Testis (tissue), 2 donors: ENCODE measurements at regions not wholly inside any gene's neighbourhood (a gene's known extent, or its start where the extent isn't known, plus 50 kb on each side); places are given as distances from the start of the nearest gene placed in this dataset.

Experiments
- CTCF ChIP-seq, 3 experiments: fragments of 450-650 bp in 2 of 3; fragments of 200-600 bp in 1 of 3; sonication (generic) in 1 of 3; IDR thresholded peaks; one replicate each; pipeline ENCODE4 v1.5.1; 2016 to 2019; ENCODE audit warnings: antibody characterized with exemption in 3 of 3, mild to moderate bottlenecking in 2 of 3, moderate library complexity in 1 of 3
- POLR2A ChIP-seq: fragments of 450-650 bp; IDR thresholded peaks from one replicate; pipeline ENCODE4 v1.6.1; 2017; ENCODE audit warnings: antibody characterized with exemption, mild to moderate bottlenecking, moderate library complexity

GRCh38 chr16:65540901-65541300, 419.0 kb upstream of the CDH11 start:
- TF ChIP-seq CTCF (IDR thresholded peaks at IDR 0.05) = no peak
- no peak for TF ChIP-seq POLR2A
